Keratinocyte (primary cell): ENCODE measurements at regions not wholly inside any gene's neighbourhood (a gene's known extent, or its start where the extent isn't known, plus 50 kb on each side); places are given as distances from the start of the nearest gene placed in this dataset.

Source experiments
- DNase-seq: peaks from one replicate; pipeline ENCODE4 v3.0.0-alpha.2; 2011; ENCODE audit warnings: low read depth, missing footprints, low spot score
- FAIRE-seq: peaks from 2 replicates; lab custom pipeline; 2011; peaks lifted over from hg19 to GRCh38; lab: Jason Lieb, UNC
- H2AFZ ChIP-seq: 2 replicates; pipeline ENCODE4 v1.6.0; 2012; ENCODE audit warnings: low read length, control low read depth, inconsistent platforms; ENCODE audit not compliant: control insufficient read depth
- H3K27ac ChIP-seq: 2 replicates; pipeline ENCODE4 v1.5.1; 2011; ENCODE audit warnings: low read length; ENCODE audit not compliant: control insufficient read depth, insufficient read depth
- H3K27me3 ChIP-seq: 3 replicates; pipeline ENCODE4 v1.6.0; 2011; ENCODE audit warnings: low read length; ENCODE audit not compliant: control insufficient read depth, insufficient read depth; ENCODE audit errors: extremely low read depth
- H3K36me3 ChIP-seq, 2 experiments: 2 replicates in 1 of 2; 3 replicates in 1 of 2; pipeline ENCODE4 v1.5.1; 2011; ENCODE audit warnings: low read length in 2 of 2, mild to moderate bottlenecking in 1 of 2; ENCODE audit not compliant: control insufficient read depth in 2 of 2, insufficient read depth in 2 of 2; ENCODE audit errors: extremely low read depth in 1 of 2
- H3K4me1 ChIP-seq: 3 replicates; pipeline ENCODE4 v1.5.1; 2011; ENCODE audit warnings: low read length; ENCODE audit not compliant: control insufficient read depth, insufficient read depth; ENCODE audit errors: extremely low read depth
- H3K4me2 ChIP-seq: 3 replicates; pipeline ENCODE4 v1.6.0; 2011; ENCODE audit warnings: low read depth, low read length; ENCODE audit not compliant: control insufficient read depth, insufficient read depth; ENCODE audit errors: extremely low read depth
- H3K4me3 ChIP-seq, 3 experiments: fragments of 200-600 bp in 1 of 3; sonication (generic) in 1 of 3; 2 replicates in 2 of 3; 3 replicates in 1 of 3; pipeline ENCODE4 v1.5.1; 2011 to 2016; ENCODE audit warnings: low read length in 3 of 3, mild to moderate bottlenecking in 3 of 3, control low read depth in 2 of 3, inconsistent platforms in 1 of 3, low read depth in 1 of 3, mixed read lengths in 1 of 3, mixed run types in 1 of 3, moderate library complexity in 1 of 3; ENCODE audit not compliant: control insufficient read depth in 2 of 3, insufficient read depth in 2 of 3; ENCODE audit errors: extremely low read depth in 1 of 3
- H3K79me2 ChIP-seq: 2 replicates; pipeline ENCODE4 v1.6.0; 2012; ENCODE audit warnings: low read length; ENCODE audit not compliant: control insufficient read depth, insufficient read depth
- H3K9ac ChIP-seq: 3 replicates; pipeline ENCODE4 v1.6.0; 2011; ENCODE audit warnings: low read length; ENCODE audit not compliant: control insufficient read depth, insufficient read depth; ENCODE audit errors: extremely low read depth
- H3K9me1 ChIP-seq: 3 replicates; pipeline ENCODE4 v1.6.0; 2011; ENCODE audit warnings: low read length; ENCODE audit not compliant: control insufficient read depth, insufficient read depth; ENCODE audit errors: extremely low read depth
- H3K9me3 ChIP-seq: 2 replicates; pipeline ENCODE4 v1.5.1; 2012; ENCODE audit warnings: low read depth, low read length; ENCODE audit not compliant: control insufficient read depth
- H4K20me1 ChIP-seq: 3 replicates; pipeline ENCODE4 v1.6.0; 2011; ENCODE audit warnings: low read length; ENCODE audit not compliant: control insufficient read depth, insufficient read depth; ENCODE audit errors: extremely low read depth
- CTCF ChIP-seq, 3 experiments: IDR thresholded peaks in 1 of 3; conservative IDR thresholded peaks in 1 of 3; optimal IDR thresholded peaks in 1 of 3; 2 replicates in 2 of 3; 3 replicates in 1 of 3; pipeline versions ENCODE3 to v1.5.1; 2011; ENCODE audit warnings: low read length in 3 of 3, mild to moderate bottlenecking in 3 of 3, moderate library complexity in 2 of 3, control low read depth in 1 of 3, inconsistent platforms in 1 of 3; ENCODE audit not compliant: insufficient read depth in 2 of 3; ENCODE audit errors: extremely low read depth in 1 of 3
- EZH2 ChIP-seq: IDR thresholded peaks from one replicate; pipeline ENCODE4 v1.6.1; 2012; ENCODE audit warnings: inconsistent platforms, mild to moderate bottlenecking, low read length, moderate library complexity
- dilution Hi-C: fragments of 300-500 bp; cut with MboI; formaldehyde crosslinking; loops from one replicate; pipeline ENCODE4 v1.7.0; 2020; ENCODE audit warnings: low sequenced_read_pairs; ENCODE audit not compliant: extremely low pct_ligation_motif_present

GRCh38 chr3:194220901-194221326 lies 85.0 kb downstream of the HES1 start:
- DNase-seq (no peak), FAIRE-seq (no peak)
- H3K4me2 ChIP-seq = no peak overlapping the region
- no peak overlapping the region for H3K9ac ChIP-seq
- H3K4me3 ChIP-seq = no peak overlapping the region
- H3K36me3 ChIP-seq = no peaks in the 10 kb centered on the region
- dilution Hi-C loops = no loop called here
- H3K27ac ChIP-seq = no peak overlapping the region
- H2AFZ ChIP-seq = no peak overlapping the region
- no peak for TF ChIP-seq CTCF (optimal IDR thresholded peaks at IDR 0.05 in 1 of 3, IDR thresholded peaks at IDR 0.05 in 1 of 3, conservative IDR thresholded peaks at IDR 0.05 in 1 of 3; ENCODE audit: extremely low read depth in 1 of 3, insufficient read depth in 2 of 3, low read length in 3 of 3)
- no peak for TF ChIP-seq EZH2
- H3K4me1 ChIP-seq = no peaks in the 10 kb centered on the region
- H4K20me1 ChIP-seq = no peaks in the 10 kb centered on the region
- no peaks in the 10 kb centered on the region for H3K9me3 ChIP-seq
- no peaks in the 10 kb centered on the region for H3K9me1 ChIP-seq
- H3K79me2 ChIP-seq = no peaks in the 10 kb centered on the region
- peaks cover 23% of the 10 kb centered on the region for H3K27me3 ChIP-seq

- TF ChIP-seq EZH2 = no peak
- no peak for TF ChIP-seq CTCF (optimal IDR thresholded peaks at IDR 0.05 in 1 of 3, IDR thresholded peaks at IDR 0.05 in 1 of 3, conservative IDR thresholded peaks at IDR 0.05 in 1 of 3; ENCODE audit: extremely low read depth in 1 of 3, insufficient read depth in 2 of 3, low read length in 3 of 3)
- Histone ChIP-seq H4K20me1 (no peaks in the 10 kb centered on the region), H3K27me3 (peaks cover 23% of the 10 kb centered on the region), H3K9ac (no peak overlapping the region), H2AFZ (no peak overlapping the region), H3K9me3 (no peaks in the 10 kb centered on the region), H3K79me2 (no peaks in the 10 kb centered on the region), H3K4me1 (no peaks in the 10 kb centered on the region), H3K4me2 (no peak overlapping the region), H3K4me3 (no peak overlapping the region), H3K36me3 (no peaks in the 10 kb centered on the region), H3K9me1 (no peaks in the 10 kb centered on the region), H3K27ac (no peak overlapping the region)
- no peak for DNase-seq
- dilution Hi-C loops = no loop called here
- no peak for FAIRE-seq
Measured at GRCh38 chr3:194221336-194221735, 85.4 kb downstream of the HES1 start.
